22Rv1 (cell line): ENCODE measurements at regions not wholly inside any gene's neighbourhood (a gene's known extent, or its start where the extent isn't known, plus 50 kb on each side); places are given as distances from the start of the nearest gene placed in this dataset.
"Not testable (repeated sequence)": the region's sequence is repeated elsewhere in the genome, so short reads cannot be mapped to it uniquely, and the experiment has no call there.

Source experiments
- H3K27ac ChIP-seq: fragments of 450-650 bp; 2 replicates; pipeline ENCODE4 v1.5.1; 2017
- ZFX ChIP-seq: fragments of 450-650 bp; IDR thresholded peaks from 2 replicates; pipeline ENCODE4 v1.6.1; 2017; ENCODE audit warnings: antibody characterized with exemption, borderline replicate concordance
- TF ChIP-seq, protein P1 (sequence below): fragments of 450-650 bp; IDR thresholded peaks from 2 replicates; pipeline ENCODE4 v1.5.1; 2017; ENCODE audit warnings: mild to moderate bottlenecking

DNA sequence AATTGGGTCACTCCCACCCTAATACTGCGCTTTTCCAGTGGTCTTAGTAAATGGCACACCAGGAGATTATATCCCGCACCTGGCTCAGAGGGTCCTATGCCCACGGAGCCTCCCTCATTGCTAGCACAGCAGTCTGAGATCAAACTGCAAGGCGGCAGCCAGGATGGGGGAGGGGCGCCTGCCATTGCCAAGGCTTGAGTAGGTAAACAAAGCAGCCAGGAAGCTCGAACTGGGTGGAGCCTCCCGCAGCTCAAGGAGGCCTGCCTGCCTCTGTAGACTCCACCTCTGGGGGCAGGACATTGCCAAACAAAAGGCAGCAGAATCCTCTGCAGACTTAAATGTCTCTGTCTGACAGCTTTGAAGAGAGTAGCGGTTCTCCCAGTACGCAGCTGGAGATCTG, 52.4 kb upstream of the PMPCB start:
- H3K27ac ChIP-seq = peak overlapping the region; percentile 47

DNA sequence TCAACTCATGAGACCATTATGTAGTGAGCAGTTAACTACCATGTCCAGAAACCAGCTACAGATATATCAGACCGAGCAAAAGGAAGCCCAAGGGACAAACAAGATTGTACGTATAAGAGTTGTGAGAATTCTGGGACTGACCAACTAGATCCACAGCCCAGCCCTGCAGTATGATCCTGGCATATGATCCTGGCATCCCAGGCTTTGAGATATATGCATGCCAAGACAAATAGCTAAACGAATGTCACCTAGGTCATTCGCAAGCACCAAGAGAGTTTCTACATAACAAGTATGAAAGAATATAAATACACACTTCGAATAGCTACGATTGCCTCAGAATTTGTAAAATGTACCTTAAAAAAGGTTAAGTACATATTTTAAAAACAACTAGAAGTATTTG, 56.4 kb upstream of the PMPCB start:
- 0 out of 2 replicates have a peak overlapping the region, but pooled peaks have one; percentile 17 for H3K27ac ChIP-seq
- TF ChIP-seq ZFX = no peak
- TF ChIP-seq, protein P1, sequence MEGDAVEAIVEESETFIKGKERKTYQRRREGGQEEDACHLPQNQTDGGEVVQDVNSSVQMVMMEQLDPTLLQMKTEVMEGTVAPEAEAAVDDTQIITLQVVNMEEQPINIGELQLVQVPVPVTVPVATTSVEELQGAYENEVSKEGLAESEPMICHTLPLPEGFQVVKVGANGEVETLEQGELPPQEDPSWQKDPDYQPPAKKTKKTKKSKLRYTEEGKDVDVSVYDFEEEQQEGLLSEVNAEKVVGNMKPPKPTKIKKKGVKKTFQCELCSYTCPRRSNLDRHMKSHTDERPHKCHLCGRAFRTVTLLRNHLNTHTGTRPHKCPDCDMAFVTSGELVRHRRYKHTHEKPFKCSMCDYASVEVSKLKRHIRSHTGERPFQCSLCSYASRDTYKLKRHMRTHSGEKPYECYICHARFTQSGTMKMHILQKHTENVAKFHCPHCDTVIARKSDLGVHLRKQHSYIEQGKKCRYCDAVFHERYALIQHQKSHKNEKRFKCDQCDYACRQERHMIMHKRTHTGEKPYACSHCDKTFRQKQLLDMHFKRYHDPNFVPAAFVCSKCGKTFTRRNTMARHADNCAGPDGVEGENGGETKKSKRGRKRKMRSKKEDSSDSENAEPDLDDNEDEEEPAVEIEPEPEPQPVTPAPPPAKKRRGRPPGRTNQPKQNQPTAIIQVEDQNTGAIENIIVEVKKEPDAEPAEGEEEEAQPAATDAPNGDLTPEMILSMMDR = no peak

DNA sequence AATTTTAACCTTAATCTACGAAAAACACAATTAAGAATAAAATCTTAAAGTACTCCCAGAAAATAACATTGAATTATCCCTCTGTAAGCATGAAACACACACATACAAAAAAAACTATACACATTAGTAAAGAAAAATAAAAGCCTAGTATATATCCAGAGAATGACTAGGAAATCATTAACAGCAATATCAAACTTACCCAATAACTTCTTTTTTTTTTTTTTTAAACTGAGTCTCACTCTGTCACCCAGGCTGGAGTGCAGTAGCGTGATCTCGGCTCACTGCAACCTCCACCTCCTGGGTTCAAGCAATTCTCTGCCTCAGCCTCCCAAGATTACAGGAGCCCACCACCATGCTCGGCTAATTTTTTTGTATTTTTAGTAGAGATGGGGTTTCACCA, 61.4 kb upstream of the PMPCB start:
- not testable (repeated sequence) for H3K27ac ChIP-seq

DNA sequence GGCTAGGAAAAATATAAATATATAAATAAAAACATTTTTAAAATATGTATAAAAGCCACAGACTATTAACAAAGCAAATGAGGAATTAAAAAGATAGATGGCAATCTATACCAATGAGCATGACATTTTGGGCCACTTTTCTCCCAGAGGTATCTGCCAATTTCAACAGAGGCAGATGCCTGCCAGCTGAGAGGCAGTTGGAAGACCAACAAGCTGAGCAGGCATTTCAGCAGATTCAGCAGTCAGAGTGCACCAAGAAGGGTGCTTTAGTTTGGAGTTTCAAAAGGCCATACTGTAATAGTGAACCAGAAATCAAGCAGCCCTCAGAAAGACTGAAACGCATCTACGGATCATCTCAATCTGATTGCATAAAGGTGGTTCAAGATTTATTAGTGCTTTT, 62.4 kb upstream of the PMPCB start:
- H3K27ac ChIP-seq = not testable (repeated sequence)

DNA sequence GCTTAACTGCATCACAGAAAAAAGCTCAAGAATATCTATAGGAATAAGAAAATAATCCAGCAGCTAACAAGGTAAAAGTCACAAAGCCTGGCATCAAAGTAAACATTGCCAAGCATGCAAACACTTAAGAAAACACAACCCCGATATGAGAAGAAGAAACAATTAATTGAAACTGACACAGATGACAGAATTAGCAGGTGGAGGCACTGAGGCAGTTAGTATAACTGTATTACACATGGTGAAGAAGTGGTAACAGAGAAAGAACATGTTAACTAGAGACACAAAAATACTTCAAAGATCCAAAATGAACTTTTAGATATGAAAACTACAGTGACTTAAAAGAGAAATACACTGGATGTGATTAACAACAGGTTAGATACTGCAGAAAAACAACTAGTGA, 69.4 kb upstream of the PMPCB start:
- not testable (repeated sequence) for H3K27ac ChIP-seq

DNA sequence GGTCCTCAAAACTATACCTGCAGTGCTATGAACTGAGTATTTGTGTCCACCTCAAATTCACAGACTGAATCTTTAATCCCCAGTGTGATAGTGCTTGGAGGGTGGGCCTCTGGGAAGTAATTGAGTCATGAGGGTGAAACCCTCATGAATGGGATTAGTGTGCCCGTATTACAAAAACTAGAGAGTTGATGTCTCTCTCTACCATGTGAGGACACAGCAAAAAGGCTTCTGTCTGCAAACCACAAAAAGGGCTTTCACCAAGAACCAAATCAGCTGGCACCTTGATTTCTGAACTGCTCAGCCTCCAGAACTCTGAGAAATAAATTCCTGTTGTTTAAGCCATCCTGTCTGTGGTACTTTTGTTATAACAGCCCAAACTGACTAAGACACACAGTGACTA, 71.4 kb upstream of the PMPCB start:
- not testable (repeated sequence) for H3K27ac ChIP-seq

DNA sequence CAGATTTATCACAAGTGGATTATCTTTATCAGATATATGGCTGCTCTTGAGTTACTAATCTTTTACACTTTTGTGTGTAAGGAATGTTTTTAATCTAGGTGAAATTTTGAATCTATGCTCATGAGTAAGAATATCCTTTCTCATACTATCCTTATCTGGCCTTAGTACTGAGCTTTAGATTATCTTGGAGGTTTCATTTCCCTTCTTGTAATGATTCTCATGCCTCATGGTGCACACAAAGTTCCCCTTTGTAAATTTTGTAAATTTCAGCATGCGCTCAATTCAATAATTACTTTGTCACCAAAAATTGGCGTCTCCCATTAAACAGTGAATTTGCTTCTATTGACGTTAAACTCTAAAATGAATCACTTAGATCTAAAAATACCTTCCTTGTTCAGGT, 74.2 kb upstream of the NAPEPLD start:
- not testable (repeated sequence) for H3K27ac ChIP-seq

DNA sequence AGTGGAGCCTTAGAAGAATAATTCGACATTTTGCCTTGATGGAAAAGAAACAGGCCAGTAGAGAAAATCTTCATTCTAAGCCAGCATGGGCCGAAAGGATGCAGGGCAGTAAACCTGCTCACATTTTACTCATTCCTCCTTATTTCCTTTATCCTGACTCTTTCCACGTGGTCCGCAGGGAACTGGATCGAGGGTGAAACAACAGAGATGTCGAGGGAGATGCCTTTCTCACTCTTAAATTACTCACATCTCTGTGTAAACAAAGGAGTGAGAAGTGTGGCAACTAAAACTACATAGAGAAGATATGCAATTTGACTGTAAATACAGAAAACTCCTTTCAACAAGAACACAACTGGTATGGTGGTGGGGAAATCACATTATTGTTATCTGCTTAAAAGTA, 62.1 kb upstream of the NAPEPLD start:
- not testable (repeated sequence) for H3K27ac ChIP-seq

DNA sequence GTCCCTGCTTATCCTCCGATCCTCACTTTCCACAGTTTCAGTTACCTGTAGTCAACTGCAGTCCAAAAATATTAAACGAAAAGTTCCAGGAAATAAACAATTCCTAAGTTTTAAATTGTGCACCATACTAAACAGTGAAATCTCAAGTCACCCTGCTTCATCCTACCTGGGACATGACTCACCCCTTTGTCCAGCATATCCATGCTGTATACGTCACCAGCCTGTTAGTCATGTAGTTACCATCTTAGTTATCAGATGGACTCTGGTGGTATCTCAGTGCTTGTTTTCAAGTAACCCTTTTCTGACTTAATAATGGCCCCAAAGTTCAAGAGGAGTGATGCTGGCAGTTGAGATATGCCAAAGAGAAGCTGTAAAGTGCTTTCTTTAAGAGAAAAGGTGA, 50.3 kb upstream of the NAPEPLD start:
- not testable (repeated sequence) for H3K27ac ChIP-seq
